GM12892 (cell line): ENCODE measurements at regions not wholly inside any gene's neighbourhood (a gene's known extent, or its start where the extent isn't known, plus 50 kb on each side); places are given as distances from the start of the nearest gene placed in this dataset.
"Not testable (repeated sequence)": the region's sequence is repeated elsewhere in the genome, so short reads cannot be mapped to it uniquely, and the experiment has no call there.

Experiments
- DNase-seq: peaks from one replicate; pipeline ENCODE4 v3.0.0; 2011; ENCODE audit not compliant: insufficient read length
- FAIRE-seq: peaks from 2 replicates; lab custom pipeline; 2011; peaks lifted over from hg19 to GRCh38; lab: Jason Lieb, UNC
- POLR2A ChIP-seq: IDR thresholded peaks from 2 replicates; pipeline ENCODE4 v1.6.1; 2011; ENCODE audit warnings: low read depth, low read length, control low read depth
- POLR2AphosphoS5 ChIP-seq: IDR thresholded peaks from 2 replicates; pipeline ENCODE4 v1.6.1; 2011; ENCODE audit warnings: low read depth, low read length, control low read depth
- TAF1 ChIP-seq: IDR thresholded peaks from 2 replicates; pipeline ENCODE4 v1.6.1; 2011; ENCODE audit warnings: low read depth, mild to moderate bottlenecking, control low read depth, low read length, borderline replicate concordance

DNA sequence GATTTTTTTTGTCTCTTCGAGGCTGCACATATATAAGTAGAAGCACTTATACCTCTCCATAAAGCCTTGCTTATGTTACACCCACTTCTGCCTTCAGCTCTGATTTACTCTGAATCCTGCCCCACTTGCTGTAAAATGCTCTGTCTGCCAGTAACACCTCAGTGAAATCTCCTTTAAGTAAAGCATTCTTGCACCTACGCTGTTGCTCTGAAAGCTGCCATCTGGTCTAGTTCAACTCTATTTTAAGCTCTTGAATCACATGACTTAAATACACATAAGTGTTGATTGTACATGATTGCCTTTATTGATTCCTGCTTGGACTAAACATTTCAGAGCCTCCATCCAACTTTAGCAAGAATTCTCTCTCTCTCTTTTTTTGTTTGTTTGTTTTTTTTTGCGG is 609.0 kb upstream of the CELF4 start:
- TF ChIP-seq POLR2AphosphoS5 (no peak), POLR2A (no peak), TAF1 (no peak)
- FAIRE-seq (no peak), DNase-seq (no peak)

DNA sequence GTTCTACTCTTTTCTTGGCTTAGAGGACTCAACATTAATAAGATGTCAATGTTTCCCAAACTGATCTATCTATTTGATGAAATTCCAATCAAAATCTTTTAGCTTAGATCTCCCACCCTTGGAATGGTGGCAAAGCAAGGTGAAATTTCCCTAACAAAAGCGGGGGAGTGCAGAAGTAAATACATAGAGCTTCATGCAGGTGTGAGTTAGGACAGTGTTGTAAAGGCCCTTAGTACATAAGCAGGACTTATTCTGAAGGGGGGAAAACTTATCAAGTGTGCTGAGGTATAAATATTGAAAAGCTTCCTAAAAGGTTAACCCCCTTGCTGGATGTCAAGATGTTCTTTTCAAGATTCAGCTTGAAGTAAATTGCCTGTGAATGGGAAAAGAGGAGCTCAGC is 608.6 kb upstream of the CELF4 start:
- no peak for TF ChIP-seq TAF1
- no peak for TF ChIP-seq POLR2AphosphoS5
- no peak for TF ChIP-seq POLR2A
- FAIRE-seq (no peak), DNase-seq (no peak)

DNA sequence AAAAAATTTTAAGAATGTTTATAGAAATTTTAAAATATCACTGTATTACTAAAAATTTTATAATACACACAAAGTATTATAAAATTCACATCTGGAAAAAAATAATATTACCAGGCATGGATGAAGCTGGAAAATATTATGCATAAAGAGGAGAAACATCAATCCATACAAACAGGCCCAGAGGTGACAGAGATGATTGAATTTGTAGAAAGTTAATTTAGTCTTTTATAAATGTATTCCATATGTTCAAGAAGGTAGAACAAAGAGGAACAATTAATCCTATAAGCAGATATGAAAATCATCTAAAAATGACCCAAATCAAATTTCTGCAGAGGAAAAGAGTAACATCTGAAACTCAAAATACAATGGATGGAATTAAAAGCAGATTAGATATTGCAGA is 605.2 kb upstream of the CELF4 start:
- DNase-seq (no peak), FAIRE-seq (no peak)
- TF ChIP-seq POLR2A = no peak
- TF ChIP-seq POLR2AphosphoS5 = no peak

DNA sequence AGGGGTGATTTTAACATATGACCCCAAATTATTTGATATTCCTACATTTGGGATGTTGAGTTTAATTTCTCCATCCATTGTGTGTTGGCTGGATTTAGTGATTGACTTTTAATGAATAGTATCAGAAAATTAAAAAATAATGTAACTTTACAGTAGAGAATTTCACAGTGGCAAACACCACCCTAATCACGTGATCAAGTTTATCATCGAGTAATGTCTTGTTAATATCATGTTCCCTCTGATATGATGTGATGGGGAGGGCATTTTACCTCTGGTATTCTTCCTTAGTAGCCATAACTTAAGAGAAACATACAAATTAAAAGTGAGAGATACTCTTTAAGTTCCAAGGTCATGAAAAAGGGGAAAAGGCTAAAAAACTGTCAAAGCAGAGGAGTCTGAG is 602.0 kb upstream of the CELF4 start:
- FAIRE-seq = no peak
- DNase-seq = no peak
- TF ChIP-seq POLR2AphosphoS5 (no peak), TAF1 (no peak), POLR2A (no peak)

DNA sequence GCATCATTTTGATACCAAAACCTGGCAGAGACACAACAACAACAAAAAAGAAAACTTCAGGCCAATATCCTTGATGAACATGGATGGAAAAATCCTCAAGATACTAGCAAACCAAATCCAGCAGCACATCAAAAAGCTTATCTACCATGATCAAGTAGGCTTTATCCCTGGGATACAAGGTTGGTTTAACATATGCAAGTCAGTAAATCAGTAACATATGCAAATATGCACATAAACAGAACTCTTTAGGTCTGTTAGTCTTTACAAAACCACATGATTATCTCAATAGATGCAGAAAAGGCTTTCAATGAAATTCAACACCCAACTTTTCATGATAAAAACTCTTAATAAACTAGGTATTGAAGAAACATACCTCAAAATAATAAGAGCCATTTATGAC is 587.5 kb upstream of the CELF4 start:
- DNase-seq, FAIRE-seq: not testable (repeated sequence)

DNA sequence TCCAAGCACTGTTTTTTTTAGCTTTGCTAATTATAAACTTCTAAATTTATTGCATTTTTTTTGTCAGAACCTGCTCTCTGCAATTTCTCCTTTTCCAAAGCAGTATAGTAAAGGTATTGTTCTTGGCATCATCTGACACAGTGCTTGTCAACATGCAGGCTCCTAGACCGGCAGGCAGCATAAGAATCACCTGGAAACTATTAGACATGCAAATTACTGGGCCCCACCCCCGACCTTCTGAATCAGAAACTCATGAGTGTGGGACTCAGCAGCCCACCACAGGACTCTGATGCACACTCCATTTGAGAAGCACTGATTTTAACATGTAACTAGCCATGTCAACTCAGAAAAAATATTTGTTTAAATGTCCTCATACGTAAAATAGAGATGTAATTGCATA is 551.1 kb upstream of the CELF4 start:
- FAIRE-seq (no peak), DNase-seq (no peak)
- no peak for TF ChIP-seq TAF1
- no peak for TF ChIP-seq POLR2A
- TF ChIP-seq POLR2AphosphoS5 = no peak

DNA sequence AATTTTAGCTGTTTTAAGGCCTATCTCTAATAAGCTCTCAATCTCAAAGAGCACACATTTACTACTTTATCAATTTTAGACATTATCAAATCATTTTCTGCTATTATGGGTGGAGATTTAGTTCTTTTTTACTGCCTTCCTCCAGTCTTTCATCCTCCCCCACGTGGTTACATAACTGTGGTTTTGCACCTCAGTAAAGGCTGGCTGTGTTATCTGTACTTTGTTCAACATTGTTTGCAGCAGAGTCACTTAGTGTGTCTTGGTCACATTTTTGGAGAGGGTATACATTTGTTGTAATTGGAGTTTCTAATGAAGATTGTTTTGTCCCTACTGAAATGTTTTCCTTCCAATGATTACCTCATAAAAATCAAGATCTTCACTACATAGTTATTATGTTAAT is 549.6 kb upstream of the CELF4 start:
- DNase-seq = no peak
- TF ChIP-seq POLR2AphosphoS5 (no peak), TAF1 (no peak), POLR2A (no peak)
- FAIRE-seq = no peak

DNA sequence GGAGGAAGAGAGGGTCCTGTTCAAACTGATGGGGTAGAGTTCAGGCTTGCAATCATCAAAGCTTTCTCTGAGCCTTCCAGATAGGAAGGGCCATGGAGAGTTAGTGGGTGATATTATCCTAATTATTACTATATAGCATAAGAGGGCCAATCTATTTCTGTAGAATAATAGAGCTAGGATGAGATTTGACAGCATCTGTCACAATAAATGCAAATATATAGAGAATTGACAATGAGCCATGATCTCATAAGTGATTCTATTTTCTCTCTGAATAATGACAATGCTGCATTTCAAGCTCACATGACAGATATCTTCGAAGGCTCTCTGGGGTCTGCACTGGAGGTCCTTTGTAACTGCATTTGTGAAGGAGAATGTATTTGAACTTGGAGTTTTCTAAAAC is 521.9 kb upstream of the CELF4 start:
- DNase-seq (no peak), FAIRE-seq (no peak)
- TF ChIP-seq POLR2AphosphoS5 = no peak
- no peak for TF ChIP-seq TAF1
- no peak for TF ChIP-seq POLR2A

DNA sequence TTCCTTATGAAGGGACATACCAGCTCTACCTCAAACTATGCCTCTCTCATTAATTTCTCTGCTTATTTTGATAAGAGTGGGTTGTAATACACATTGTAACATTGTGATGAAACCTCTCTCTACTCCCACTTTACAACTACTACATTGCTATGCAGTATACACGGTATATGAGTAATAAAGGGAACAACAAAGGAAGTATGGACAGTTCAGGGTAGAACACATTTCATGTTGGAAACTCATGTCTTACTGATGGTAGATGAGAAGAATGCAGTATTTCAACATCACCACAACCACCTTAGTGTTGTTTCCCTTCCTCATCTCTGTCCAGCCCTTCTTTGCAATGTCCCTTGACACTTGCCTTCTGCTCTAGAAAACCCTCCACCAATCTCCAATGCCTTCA is 515.9 kb upstream of the CELF4 start:
- FAIRE-seq = no peak
- TF ChIP-seq POLR2A (no peak), TAF1 (no peak), POLR2AphosphoS5 (no peak)
- no peak for DNase-seq

DNA sequence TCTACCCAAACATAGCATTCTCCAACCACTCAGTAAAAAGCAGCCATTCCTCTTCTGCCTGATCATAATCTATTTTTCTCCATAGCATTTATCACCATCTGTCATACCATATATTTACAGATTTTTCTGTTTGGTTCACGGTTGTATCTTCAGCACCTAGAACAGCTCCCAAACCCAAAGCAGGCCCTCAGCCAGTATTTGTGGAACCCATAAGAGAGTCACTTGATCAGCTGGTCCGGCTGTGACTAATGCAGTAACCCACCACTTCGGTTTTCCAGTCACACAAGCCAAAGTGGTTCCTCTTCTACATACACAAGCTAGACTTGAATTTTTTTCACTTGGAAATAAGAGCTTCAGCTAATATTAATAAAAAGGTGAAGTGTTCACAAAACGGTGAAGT is 511.6 kb upstream of the CELF4 start:
- no peak for TF ChIP-seq POLR2AphosphoS5
- no peak for TF ChIP-seq POLR2A
- no peak for TF ChIP-seq TAF1
- DNase-seq (no peak), FAIRE-seq (no peak)

DNA sequence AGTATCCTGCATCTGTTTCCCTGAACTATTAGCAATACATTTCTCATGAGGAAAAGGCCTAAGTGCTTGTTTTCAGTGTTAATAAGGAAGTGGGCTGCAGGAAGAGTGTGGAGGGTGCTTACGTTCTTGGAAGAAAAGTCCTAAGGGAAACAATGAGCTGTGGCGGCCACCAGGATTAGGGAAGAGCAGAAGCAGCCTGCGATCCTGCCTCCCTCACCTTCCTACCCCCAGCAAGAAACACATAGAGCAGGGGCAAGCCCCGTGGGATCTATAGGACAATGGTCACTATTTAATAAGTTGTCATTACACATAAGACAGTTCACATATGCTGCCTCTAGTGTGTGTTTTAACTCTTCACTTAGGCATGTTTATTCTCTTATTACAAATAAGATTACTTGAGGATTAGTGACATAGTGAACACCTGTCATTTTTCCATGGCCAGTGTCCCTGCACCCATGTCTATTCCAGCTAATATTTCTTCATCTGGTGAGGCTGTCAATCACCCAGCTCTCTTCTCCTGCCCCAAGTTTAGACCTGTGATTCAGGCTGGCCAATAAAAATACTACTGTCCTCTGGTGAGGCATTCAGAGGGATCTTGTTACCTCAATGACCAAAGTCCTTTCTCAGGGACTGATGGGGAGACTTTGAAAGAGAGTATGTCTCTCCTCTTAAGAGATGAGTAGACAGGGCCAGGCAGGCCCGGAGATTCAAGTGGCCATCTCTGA is 510.9 kb upstream of the CELF4 start:
- DNase-seq = no peak

DNA sequence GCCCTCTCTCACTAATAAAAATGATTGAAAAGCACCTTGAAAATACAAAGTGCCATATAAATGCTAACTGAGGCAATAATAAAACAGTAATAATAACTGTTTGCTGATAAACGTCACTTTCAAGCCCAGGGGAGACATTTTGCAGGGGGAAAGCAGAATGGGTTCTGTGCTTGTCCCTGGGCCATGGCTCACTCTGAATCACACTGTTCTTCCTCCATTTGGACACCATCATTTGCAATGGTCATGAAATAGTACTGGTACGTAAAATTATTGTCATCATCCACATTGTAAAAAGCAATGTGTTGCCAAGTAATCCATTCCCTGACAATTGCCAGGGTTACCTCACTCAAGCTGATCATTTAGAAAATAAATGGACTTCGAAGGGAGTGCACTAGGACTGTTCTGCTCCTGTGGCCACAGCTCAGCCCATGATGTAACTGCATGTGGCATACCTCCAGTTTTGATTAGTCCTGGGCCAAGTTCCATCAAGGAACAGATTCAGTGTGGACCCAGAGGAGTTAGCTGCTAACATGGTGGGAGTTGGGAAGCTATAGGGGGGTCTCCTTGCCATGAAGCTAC is 508.8 kb upstream of the CELF4 start:
- no peak for FAIRE-seq
- no peak for DNase-seq

More for the DNA sequence above, 510.9 kb upstream of the CELF4 start:
- TF ChIP-seq POLR2AphosphoS5 = no peak
- TF ChIP-seq POLR2A = no peak
- TF ChIP-seq TAF1 = no peak
- no peak for FAIRE-seq

More for the DNA sequence above, 508.8 kb upstream of the CELF4 start:
- TF ChIP-seq TAF1 = no peak
- TF ChIP-seq POLR2A = no peak
- TF ChIP-seq POLR2AphosphoS5 = no peak
